WTC11 (cell line): ENCODE measurements at regions not wholly inside any gene's neighbourhood (a gene's known extent, or its start where the extent isn't known, plus 50 kb on each side); places are given as distances from the start of the nearest gene placed in this dataset.

Source experiments
- ATAC-seq: fragments of 200-7000 bp; cut with Tn5 transposase; 2 replicates; pipeline ENCODE4 v1.10.0; 2021; ENCODE audit warnings: mild to moderate bottlenecking, moderate library complexity
- CTCF ChIA-PET: fragments of 300-600 bp; sonication (Branson Sonifier 250); formaldehyde crosslinking; loops from one replicate; lab custom pipeline; 2021; ENCODE audit warnings: antibody characterized with exemption; lab: Charles Lee
- POLR2A ChIA-PET: fragments of 350-600 bp; sonication (Branson Sonifier 250); formaldehyde crosslinking; loops from one replicate; lab custom pipeline; 2021; ENCODE audit warnings: antibody characterized with exemption; lab: Charles Lee
- DNase-seq: peaks from one replicate; pipeline ENCODE4 v3.0.0; 2021; ENCODE audit warnings: low spot score
- H3K27ac Mint-ChIP-seq: 2 replicates; pipeline ENCODE4 v1.8.0; 2021; ENCODE audit warnings: mixed read lengths
- H3K27me3 Mint-ChIP-seq: 2 replicates; pipeline ENCODE4 v1.8.0; 2021; ENCODE audit warnings: low read depth, mild to moderate bottlenecking, moderate library complexity, mixed read lengths
- H3K36me3 Mint-ChIP-seq: 2 replicates; pipeline ENCODE4 v1.8.0; 2021; ENCODE audit warnings: mixed read lengths
- H3K4me1 Mint-ChIP-seq: 2 replicates; pipeline ENCODE4 v1.8.0; 2022; ENCODE audit warnings: mixed read lengths
- H3K4me3 Mint-ChIP-seq: 2 replicates; pipeline ENCODE4 v1.8.0; 2021; ENCODE audit warnings: mild to moderate bottlenecking, moderate library complexity, mixed read lengths
- H3K9me3 Mint-ChIP-seq: 2 replicates; pipeline ENCODE4 v1.8.0; 2021; ENCODE audit warnings: mixed read lengths
- ATF1 ChIP-seq: sonication (generic); formaldehyde crosslinking; IDR thresholded peaks from 2 replicates; pipeline ENCODE4 v1.8.1; 2023; ENCODE audit warnings: mild to moderate bottlenecking, moderate library complexity, missing genetic modification reagents
- EMX1 ChIP-seq: fragments of 250-450 bp; sonication (Bioruptor Pico); IDR thresholded peaks from 2 replicates; pipeline ENCODE4 v1.8.0; 2021; ENCODE audit warnings: mild to moderate bottlenecking
- ERG ChIP-seq: fragments of 250-450 bp; sonication (Bioruptor Pico); IDR thresholded peaks from 2 replicates; pipeline ENCODE4 v1.8.0; 2021; ENCODE audit warnings: mild to moderate bottlenecking
- ETV6 ChIP-seq: sonication (generic); formaldehyde crosslinking; IDR thresholded peaks from 2 replicates; pipeline ENCODE4 v1.8.1; 2022; ENCODE audit warnings: mild to moderate bottlenecking, missing genetic modification reagents
- GTF2I ChIP-seq: fragments of 250-450 bp; sonication (Bioruptor Pico); conservative IDR thresholded peaks from 2 replicates; pipeline ENCODE4 v1.4.0; 2021; ENCODE audit warnings: mild to moderate bottlenecking
- MXD4 ChIP-seq: fragments of 250-450 bp; sonication (Bioruptor Pico); IDR thresholded peaks from 2 replicates; pipeline ENCODE4 v1.8.0; 2021; ENCODE audit warnings: mild to moderate bottlenecking, moderate library complexity, borderline replicate concordance
- MYBL2 ChIP-seq: sonication (generic); formaldehyde crosslinking; IDR thresholded peaks from 2 replicates; pipeline ENCODE4 v1.8.1; 2023; ENCODE audit warnings: mild to moderate bottlenecking, moderate library complexity, missing genetic modification reagents
- NR1H2 ChIP-seq: sonication (generic); formaldehyde crosslinking; IDR thresholded peaks from 2 replicates; pipeline ENCODE4 v1.9.0; 2021; ENCODE audit warnings: mild to moderate bottlenecking, moderate library complexity, missing genetic modification reagents
- RORB ChIP-seq: fragments of 250-450 bp; sonication (Bioruptor Pico); IDR thresholded peaks from 2 replicates; pipeline ENCODE4 v1.9.0; 2021; ENCODE audit warnings: mild to moderate bottlenecking
- SMAD3 ChIP-seq: sonication (generic); formaldehyde crosslinking; IDR thresholded peaks from 2 replicates; pipeline ENCODE4 v1.8.0; 2022; ENCODE audit warnings: missing genetic modification reagents, mild to moderate bottlenecking, borderline replicate concordance
- TCF7 ChIP-seq: sonication (generic); formaldehyde crosslinking; IDR thresholded peaks from 2 replicates; pipeline ENCODE4 v1.8.0; 2022; ENCODE audit warnings: mild to moderate bottlenecking, low read depth, missing genetic modification reagents, moderate library complexity
- USF1 ChIP-seq: sonication (generic); formaldehyde crosslinking; IDR thresholded peaks from 2 replicates; pipeline ENCODE4 v1.8.0; 2022; ENCODE audit warnings: mild to moderate bottlenecking, missing genetic modification reagents
- ZNF263 ChIP-seq: sonication (generic); formaldehyde crosslinking; IDR thresholded peaks from 2 replicates; pipeline ENCODE4 v1.8.1; 2022; ENCODE audit warnings: low read depth, mild to moderate bottlenecking, moderate library complexity, missing genetic modification reagents
- TF ChIP-seq, protein P1 (sequence below): sonication (generic); formaldehyde crosslinking; IDR thresholded peaks from 2 replicates; pipeline ENCODE4 v1.8.1; 2023; ENCODE audit warnings: mild to moderate bottlenecking, moderate library complexity, missing genetic modification reagents
- TF ChIP-seq, protein P2 (sequence below): sonication (generic); formaldehyde crosslinking; IDR thresholded peaks from 2 replicates; pipeline ENCODE4 v1.8.1; 2022; ENCODE audit warnings: mild to moderate bottlenecking, moderate library complexity, missing genetic modification reagents
- TF ChIP-seq, protein P3 (sequence below): sonication (generic); formaldehyde crosslinking; IDR thresholded peaks from 2 replicates; pipeline ENCODE4 v1.8.1; 2022; ENCODE audit warnings: low read depth, mild to moderate bottlenecking, moderate library complexity, missing genetic modification reagents, borderline replicate concordance
- TF ChIP-seq, protein P4 (sequence below): fragments of 250-450 bp; sonication (Bioruptor Pico); IDR thresholded peaks from 2 replicates; pipeline ENCODE4 v2.1.2; 2022; ENCODE audit warnings: mild to moderate bottlenecking, moderate library complexity

- no peak for ATAC-seq
- 0 out of 2 replicates have a peak, but pooled peaks cover 10% of the 10 kb centered on the region for H3K9me3 Mint-ChIP-seq
- POLR2A ChIA-PET, result no interaction called here
- no peaks in the 10 kb centered on the region for H3K27me3 Mint-ChIP-seq
- no peaks in the 10 kb centered on the region for H3K36me3 Mint-ChIP-seq
- CTCF ChIA-PET, result interaction anchor here (2.2 kb wide), 1 partner anchor 11 kb away, joined by 7 read pairs; no protein-coding TSS in a partner anchor
- no peak overlapping the region for H3K27ac Mint-ChIP-seq
- no peak for DNase-seq
- TF ChIP-seq RORB (CRISPR knock-in tag), result no peak
- TF ChIP-seq, all 79 proteins: peak for 0
- Mint-ChIP-seq H3K4me3 (no peak overlapping the region), H3K4me1 (no peaks in the 10 kb centered on the region)
These were observed 390.2 kb downstream of the LRIG3 start for GRCh38 chr12:58529897-58530741.

DNA sequence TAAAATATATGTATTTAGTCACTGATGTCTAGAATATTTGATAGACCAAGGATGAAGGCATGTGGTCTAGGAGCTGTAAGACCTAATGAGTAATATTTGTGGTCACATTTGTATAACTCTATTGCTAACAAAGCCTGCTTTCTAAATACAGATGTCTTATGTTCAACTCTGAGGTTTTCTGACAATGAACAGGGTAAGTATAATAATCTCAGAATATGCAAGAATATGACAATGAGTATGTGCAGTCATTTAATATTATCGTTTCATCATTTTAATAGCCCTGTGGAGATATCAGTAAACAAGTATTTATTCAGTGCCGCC lies 389.6 kb downstream of the LRIG3 start:
- H3K27ac Mint-ChIP-seq, result no peak overlapping the region

More for the DNA sequence above, 389.6 kb downstream of the LRIG3 start:
- TF ChIP-seq MYBL2 (CRISPR knock-in tag), result no peak
- TF ChIP-seq, protein P1, sequence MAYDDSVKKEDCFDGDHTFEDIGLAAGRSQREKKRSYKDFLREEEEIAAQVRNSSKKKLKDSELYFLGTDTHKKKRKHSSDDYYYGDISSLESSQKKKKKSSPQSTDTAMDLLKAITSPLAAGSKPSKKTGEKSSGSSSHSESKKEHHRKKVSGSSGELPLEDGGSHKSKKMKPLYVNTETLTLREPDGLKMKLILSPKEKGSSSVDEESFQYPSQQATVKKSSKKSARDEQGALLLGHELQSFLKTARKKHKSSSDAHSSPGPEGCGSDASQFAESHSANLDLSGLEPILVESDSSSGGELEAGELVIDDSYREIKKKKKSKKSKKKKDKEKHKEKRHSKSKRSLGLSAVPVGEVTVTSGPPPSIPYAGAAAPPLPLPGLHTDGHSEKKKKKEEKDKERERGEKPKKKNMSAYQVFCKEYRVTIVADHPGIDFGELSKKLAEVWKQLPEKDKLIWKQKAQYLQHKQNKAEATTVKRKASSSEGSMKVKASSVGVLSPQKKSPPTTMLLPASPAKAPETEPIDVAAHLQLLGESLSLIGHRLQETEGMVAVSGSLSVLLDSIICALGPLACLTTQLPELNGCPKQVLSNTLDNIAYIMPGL (CRISPR knock-in tag), result no peak
- no peak for TF ChIP-seq TCF7 (CRISPR knock-in tag)
- TF ChIP-seq EMX1 (CRISPR knock-in tag), result no peak
- TF ChIP-seq ATF1, result no peak
- no peak for TF ChIP-seq USF1 (CRISPR knock-in tag)
- TF ChIP-seq, protein P2, sequence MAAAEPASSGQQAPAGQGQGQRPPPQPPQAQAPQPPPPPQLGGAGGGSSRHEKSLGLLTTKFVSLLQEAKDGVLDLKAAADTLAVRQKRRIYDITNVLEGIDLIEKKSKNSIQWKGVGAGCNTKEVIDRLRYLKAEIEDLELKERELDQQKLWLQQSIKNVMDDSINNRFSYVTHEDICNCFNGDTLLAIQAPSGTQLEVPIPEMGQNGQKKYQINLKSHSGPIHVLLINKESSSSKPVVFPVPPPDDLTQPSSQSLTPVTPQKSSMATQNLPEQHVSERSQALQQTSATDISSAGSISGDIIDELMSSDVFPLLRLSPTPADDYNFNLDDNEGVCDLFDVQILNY (CRISPR knock-in tag), result no peak
- no peak for TF ChIP-seq ETV6 (CRISPR knock-in tag)
- no peak for TF ChIP-seq SMAD3 (CRISPR knock-in tag)
- TF ChIP-seq, protein P3, sequence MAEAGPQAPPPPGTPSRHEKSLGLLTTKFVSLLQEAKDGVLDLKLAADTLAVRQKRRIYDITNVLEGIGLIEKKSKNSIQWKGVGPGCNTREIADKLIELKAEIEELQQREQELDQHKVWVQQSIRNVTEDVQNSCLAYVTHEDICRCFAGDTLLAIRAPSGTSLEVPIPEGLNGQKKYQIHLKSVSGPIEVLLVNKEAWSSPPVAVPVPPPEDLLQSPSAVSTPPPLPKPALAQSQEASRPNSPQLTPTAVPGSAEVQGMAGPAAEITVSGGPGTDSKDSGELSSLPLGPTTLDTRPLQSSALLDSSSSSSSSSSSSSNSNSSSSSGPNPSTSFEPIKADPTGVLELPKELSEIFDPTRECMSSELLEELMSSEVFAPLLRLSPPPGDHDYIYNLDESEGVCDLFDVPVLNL (CRISPR knock-in tag), result no peak
- no peak for TF ChIP-seq MXD4 (CRISPR knock-in tag)
- no peak for TF ChIP-seq NR1H2 (CRISPR knock-in tag)
- TF ChIP-seq, protein P4, sequence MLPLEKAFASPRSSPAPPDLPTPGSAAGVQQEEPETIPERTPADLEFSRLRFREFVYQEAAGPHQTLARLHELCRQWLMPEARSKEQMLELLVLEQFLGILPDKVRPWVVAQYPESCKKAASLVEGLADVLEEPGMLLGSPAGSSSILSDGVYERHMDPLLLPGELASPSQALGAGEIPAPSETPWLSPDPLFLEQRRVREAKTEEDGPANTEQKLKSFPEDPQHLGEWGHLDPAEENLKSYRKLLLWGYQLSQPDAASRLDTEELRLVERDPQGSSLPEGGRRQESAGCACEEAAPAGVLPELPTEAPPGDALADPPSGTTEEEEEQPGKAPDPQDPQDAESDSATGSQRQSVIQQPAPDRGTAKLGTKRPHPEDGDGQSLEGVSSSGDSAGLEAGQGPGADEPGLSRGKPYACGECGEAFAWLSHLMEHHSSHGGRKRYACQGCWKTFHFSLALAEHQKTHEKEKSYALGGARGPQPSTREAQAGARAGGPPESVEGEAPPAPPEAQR (CRISPR knock-in tag), result no peak
- TF ChIP-seq ERG (CRISPR knock-in tag), result no peak
- TF ChIP-seq GTF2I, result no peak
- TF ChIP-seq ZNF263, result no peak
- peaks cover 3% of the 10 kb centered on the region for H3K4me1 Mint-ChIP-seq
- no peaks in the 10 kb centered on the region for H3K27me3 Mint-ChIP-seq
- DNase-seq (no peak), ATAC-seq (no peak)
- CTCF ChIA-PET, result no interaction called here
- no peak overlapping the region for H3K4me3 Mint-ChIP-seq
- POLR2A ChIA-PET, result no interaction called here
- no peaks in the 10 kb centered on the region for H3K36me3 Mint-ChIP-seq
- 0 out of 2 replicates have a peak, but pooled peaks cover 10% of the 10 kb centered on the region for H3K9me3 Mint-ChIP-seq
